ENCODE measurements at regions not wholly inside any gene's neighbourhood (a gene's known extent, or its start where the extent isn't known, plus 50 kb on each side); places are given as distances from the start of the nearest gene placed in this dataset.

DNA sequence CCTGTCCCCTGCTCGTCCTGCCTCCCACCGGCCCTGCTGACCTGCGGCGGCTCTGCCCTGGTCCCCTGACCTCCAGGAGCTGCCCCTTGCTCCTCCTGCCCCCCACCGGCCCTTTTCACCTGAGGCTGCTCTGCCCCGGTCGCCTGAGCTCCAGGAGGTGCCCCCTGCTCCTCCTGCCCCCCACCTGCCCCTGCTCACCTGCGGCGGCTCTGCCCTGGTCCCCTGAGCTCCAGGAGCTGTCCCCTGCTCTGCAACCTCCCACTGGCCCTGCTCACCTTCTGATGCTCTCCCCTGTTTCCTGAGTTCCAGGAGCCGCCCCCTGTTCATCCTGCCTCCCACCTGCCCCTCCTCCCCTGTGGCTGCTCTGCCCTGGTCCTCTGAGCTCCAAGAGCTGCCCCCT, 101.3 kb downstream of the TMEM121 start:
- TF ChIP-seq, protein P1, sequence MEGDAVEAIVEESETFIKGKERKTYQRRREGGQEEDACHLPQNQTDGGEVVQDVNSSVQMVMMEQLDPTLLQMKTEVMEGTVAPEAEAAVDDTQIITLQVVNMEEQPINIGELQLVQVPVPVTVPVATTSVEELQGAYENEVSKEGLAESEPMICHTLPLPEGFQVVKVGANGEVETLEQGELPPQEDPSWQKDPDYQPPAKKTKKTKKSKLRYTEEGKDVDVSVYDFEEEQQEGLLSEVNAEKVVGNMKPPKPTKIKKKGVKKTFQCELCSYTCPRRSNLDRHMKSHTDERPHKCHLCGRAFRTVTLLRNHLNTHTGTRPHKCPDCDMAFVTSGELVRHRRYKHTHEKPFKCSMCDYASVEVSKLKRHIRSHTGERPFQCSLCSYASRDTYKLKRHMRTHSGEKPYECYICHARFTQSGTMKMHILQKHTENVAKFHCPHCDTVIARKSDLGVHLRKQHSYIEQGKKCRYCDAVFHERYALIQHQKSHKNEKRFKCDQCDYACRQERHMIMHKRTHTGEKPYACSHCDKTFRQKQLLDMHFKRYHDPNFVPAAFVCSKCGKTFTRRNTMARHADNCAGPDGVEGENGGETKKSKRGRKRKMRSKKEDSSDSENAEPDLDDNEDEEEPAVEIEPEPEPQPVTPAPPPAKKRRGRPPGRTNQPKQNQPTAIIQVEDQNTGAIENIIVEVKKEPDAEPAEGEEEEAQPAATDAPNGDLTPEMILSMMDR (conservative IDR thresholded peaks at IDR 0.05; ENCODE audit: low read depth, low read length): no peak
- TF ChIP-seq EZH2 (IDR thresholded peaks at IDR 0.05; ENCODE audit: borderline replicate concordance, low read depth, low read length, poor library complexity, severe bottlenecking): no peak
